OCI-LY7 (cell line): ENCODE measurements at regions not wholly inside any gene's neighbourhood (a gene's known extent, or its start where the extent isn't known, plus 50 kb on each side); places are given as distances from the start of the nearest gene placed in this dataset.

Experiments used
- BruUV-seq: library from RNA; stranded (reverse); fragments of 400-500 nt; replicated peaks from 2 replicates; lab custom pipeline; 2021; lab: Mats Ljungman, UMichigan
- CTCF ChIA-PET: fragments of 300-600 bp; sonication (Branson Sonifier 250); formaldehyde crosslinking; loops from one replicate; lab custom pipeline; 2022; ENCODE audit warnings: antibody characterized with exemption; ENCODE audit not compliant: unreplicated experiment; lab: Charles Lee
- POLR2A ChIA-PET: fragments of 300-600 bp; sonication (Branson Sonifier 250); formaldehyde crosslinking; loops from one replicate; lab custom pipeline; 2022; ENCODE audit warnings: antibody characterized with exemption; lab: Charles Lee
- DNase-seq: peaks from one replicate; pipeline ENCODE4 v3.0.0-alpha.2; 2015; ENCODE audit warnings: low spot score
- H2AFZ ChIP-seq: fragments of 200-600 bp; sonication (generic), shearing (Covaris generic); 2 replicates; pipeline ENCODE4 v1.6.1; 2014; ENCODE audit warnings: mild to moderate bottlenecking, antibody characterized with exemption, low read length, moderate library complexity
- H3K27ac ChIP-seq: fragments of 200-600 bp; sonication (generic); 2 replicates; pipeline ENCODE4 v1.5.1; 2014; ENCODE audit warnings: mixed run types, low read depth, mild to moderate bottlenecking, moderate library complexity, low read length, inconsistent platforms; ENCODE audit not compliant: poor library complexity, severe bottlenecking
- H3K36me3 ChIP-seq: fragments of 200-600 bp; sonication (generic); 2 replicates; pipeline ENCODE4 v1.6.1; 2014; ENCODE audit warnings: mild to moderate bottlenecking, antibody characterized with exemption, low read length, moderate library complexity, mixed read lengths; ENCODE audit not compliant: insufficient read depth
- H3K4me1 ChIP-seq: fragments of 200-600 bp; sonication (generic); 2 replicates; pipeline ENCODE4 v1.5.1; 2014; ENCODE audit warnings: mild to moderate bottlenecking, low read length; ENCODE audit not compliant: insufficient read depth, poor library complexity, severe bottlenecking
- H3K4me2 ChIP-seq: fragments of 200-600 bp; sonication (generic); 2 replicates; pipeline ENCODE4 v1.6.1; 2014; ENCODE audit warnings: mild to moderate bottlenecking, low read length
- H3K4me3 ChIP-seq: fragments of 200-600 bp; sonication (generic); 2 replicates; pipeline ENCODE4 v1.5.1; 2014; ENCODE audit warnings: mild to moderate bottlenecking, low read depth, low read length; ENCODE audit not compliant: poor library complexity, severe bottlenecking
- H3K79me2 ChIP-seq: fragments of 200-600 bp; sonication (generic); 2 replicates; pipeline ENCODE4 v1.6.1; 2016; ENCODE audit warnings: low read depth, mild to moderate bottlenecking, low read length, moderate library complexity, mixed read lengths; ENCODE audit not compliant: insufficient read depth
- H3K9me2 ChIP-seq: fragments of 200-600 bp; sonication (generic); 2 replicates; pipeline ENCODE4 v1.6.1; 2016; ENCODE audit warnings: mild to moderate bottlenecking, low read length, mixed read lengths; ENCODE audit not compliant: insufficient read depth
- H3K9me3 ChIP-seq: fragments of 200-600 bp; sonication (generic); 2 replicates; pipeline ENCODE4 v1.6.1; 2014; ENCODE audit warnings: mild to moderate bottlenecking, mixed run types, low read length, mixed read lengths
- H4K20me1 ChIP-seq: fragments of 200-600 bp; sonication (generic); 2 replicates; pipeline ENCODE4 v1.6.1; 2014; ENCODE audit warnings: mild to moderate bottlenecking, antibody characterized with exemption, low read length, moderate library complexity, mixed read lengths; ENCODE audit not compliant: insufficient read depth
- CTCF ChIP-seq: fragments of 200-600 bp; sonication (generic); conservative IDR thresholded peaks from 2 replicates; pipeline ENCODE4 v1.5.1; 2014; ENCODE audit warnings: mild to moderate bottlenecking, antibody characterized with exemption, low read length, moderate library complexity, mixed read lengths
- EZH2phosphoT487 ChIP-seq: fragments of 200-600 bp; sonication (generic); IDR thresholded peaks from 2 replicates; pipeline ENCODE4 v1.6.1; 2018; ENCODE audit warnings: low read depth, borderline replicate concordance, mild to moderate bottlenecking, mixed run types, antibody characterized with exemption, low read length, moderate library complexity, mixed read lengths
- intact Hi-C: fragments of 100-400 bp; cut with micrococcal nuclease; formaldehyde crosslinking; loops from one replicate; pipeline ENCODE4 v1.10.0; 2022; ENCODE audit not compliant: unreplicated experiment

- CTCF ChIA-PET, result no interaction called here
- no peak for DNase-seq
- Histone ChIP-seq H3K4me2 (no peak overlapping the region), H3K79me2 (no peaks in the 10 kb centered on the region), H2AFZ (no peak overlapping the region), H3K27ac (no peak overlapping the region), H3K36me3 (no peaks in the 10 kb centered on the region), H4K20me1 (no peaks in the 10 kb centered on the region), H3K4me1 (no peaks in the 10 kb centered on the region), H3K4me3 (no peak overlapping the region), H3K9me2 (no peaks in the 10 kb centered on the region), H3K9me3 (no peaks in the 10 kb centered on the region)
- intact Hi-C loops, result no loop called here
- no TSS peak for BruUV-seq
- POLR2A ChIA-PET, result no interaction called here
- no peak for TF ChIP-seq CTCF
- TF ChIP-seq EZH2phosphoT487, result no peak
Observed at GRCh38 chr6:84551797-84552196, 212.6 kb downstream of the TBX18 start.

GRCh38 chr6:84549917-84550316 is 214.5 kb downstream of the TBX18 start:
- CTCF ChIA-PET, result no interaction called here
- intact Hi-C loops, result no loop called here
- Histone ChIP-seq H3K4me2 (no peak overlapping the region), H3K36me3 (no peaks in the 10 kb centered on the region), H3K27ac (no peak overlapping the region), H4K20me1 (no peaks in the 10 kb centered on the region), H3K79me2 (no peaks in the 10 kb centered on the region), H3K4me3 (no peak overlapping the region), H2AFZ (no peak overlapping the region), H3K4me1 (no peaks in the 10 kb centered on the region), H3K9me3 (no peaks in the 10 kb centered on the region), H3K9me2 (no peaks in the 10 kb centered on the region)
- DNase-seq, result no peak
- POLR2A ChIA-PET, result interaction anchor here (0.5 kb wide), 1 partner anchor 1889 kb away, joined by 3 read pairs; no protein-coding TSS in a partner anchor
- BruUV-seq, result no TSS peak
- TF ChIP-seq CTCF (no peak), EZH2phosphoT487 (no peak)

- Histone ChIP-seq H3K27ac (no peak overlapping the region), H3K9me3 (no peaks in the 10 kb centered on the region), H3K4me2 (no peak overlapping the region), H3K9me2 (no peaks in the 10 kb centered on the region), H3K79me2 (no peaks in the 10 kb centered on the region), H2AFZ (no peak overlapping the region), H3K4me3 (no peak overlapping the region), H3K36me3 (no peaks in the 10 kb centered on the region), H4K20me1 (no peaks in the 10 kb centered on the region), H3K4me1 (no peaks in the 10 kb centered on the region)
- no peak for DNase-seq
- ChIA-PET CTCF (no interaction called here), POLR2A (interaction anchor here (0.5 kb wide), 1 partner anchor 47 kb away, joined by 3 read pairs; no protein-coding TSS in a partner anchor)
- no TSS peak for BruUV-seq
- TF ChIP-seq CTCF (no peak), EZH2phosphoT487 (no peak)
- intact Hi-C loops, result no loop called here
Observed at GRCh38 chr6:84547341-84547801, 217.0 kb downstream of the TBX18 start.
